GM23338 (cell line): ENCODE measurements at regions not wholly inside any gene's neighbourhood (a gene's known extent, or its start where the extent isn't known, plus 50 kb on each side); places are given as distances from the start of the nearest gene placed in this dataset.

Source experiments
- ATAC-seq: fragments of 200-7000 bp; cut with Tn5 transposase; 3 replicates; pipeline ENCODE4 v1.9.1; 2020
- DNase-seq: peaks from one replicate; pipeline ENCODE4 v3.0.0-alpha.2; 2015; ENCODE audit warnings: low spot score
- H2AFZ ChIP-seq: fragments of 200-600 bp; sonication (generic); 2 replicates; pipeline ENCODE4 v1.8.0; 2016; ENCODE audit warnings: antibody characterized with exemption, mild to moderate bottlenecking, moderate library complexity
- H3F3A ChIP-seq: fragments of 200-600 bp; sonication (generic); replicated peaks from 2 replicates; pipeline ENCODE4 v1.8.0; 2017; ENCODE audit warnings: antibody characterized with exemption, mixed run types, low read depth
- H3K27ac ChIP-seq: fragments of 200-600 bp; sonication (generic); 2 replicates; pipeline ENCODE4 v1.6.1; 2016; ENCODE audit warnings: low read depth
- H3K27me3 ChIP-seq: fragments of 200-600 bp; sonication (generic); 2 replicates; pipeline ENCODE4 v1.8.0; 2016; ENCODE audit warnings: mild to moderate bottlenecking, mixed run types, moderate library complexity; ENCODE audit not compliant: insufficient read depth
- H3K36me3 ChIP-seq: fragments of 200-600 bp; sonication (generic); 2 replicates; pipeline ENCODE4 v1.8.0; 2016; ENCODE audit warnings: mild to moderate bottlenecking; ENCODE audit not compliant: insufficient read depth
- H3K4me1 ChIP-seq: fragments of 200-600 bp; sonication (generic); 2 replicates; pipeline ENCODE4 v1.8.0; 2016; ENCODE audit warnings: mild to moderate bottlenecking, moderate library complexity; ENCODE audit not compliant: insufficient read depth
- H3K4me2 ChIP-seq: fragments of 200-600 bp; sonication (generic); 2 replicates; pipeline ENCODE4 v1.7.1; 2017; ENCODE audit warnings: mixed run types
- H3K4me3 ChIP-seq: fragments of 200-600 bp; sonication (generic); 2 replicates; pipeline ENCODE4 v1.6.1; 2016; ENCODE audit warnings: mixed run types
- H3K79me2 ChIP-seq: fragments of 200-600 bp; sonication (generic); replicated peaks from 2 replicates; pipeline ENCODE4 v1.8.0; 2017; ENCODE audit warnings: mild to moderate bottlenecking; ENCODE audit not compliant: insufficient read depth
- H3K9me2 ChIP-seq: fragments of 200-600 bp; sonication (generic); 2 replicates; pipeline ENCODE4 v1.8.0; 2017; ENCODE audit not compliant: insufficient read depth
- H4K20me1 ChIP-seq: fragments of 200-600 bp; sonication (generic); replicated peaks from 2 replicates; pipeline ENCODE4 v1.8.0; 2017; ENCODE audit warnings: mild to moderate bottlenecking; ENCODE audit not compliant: insufficient read depth
- H3K27ac Mint-ChIP-seq: 2 replicates; pipeline ENCODE4 v1.8.0; 2020; ENCODE audit warnings: inconsistent platforms, mild to moderate bottlenecking, moderate library complexity, mixed read lengths
- H3K27me3 Mint-ChIP-seq: 3 replicates; pipeline ENCODE4 v1.8.0; 2022; ENCODE audit warnings: low read depth, mild to moderate bottlenecking, moderate library complexity, mixed read lengths, inconsistent platforms; ENCODE audit not compliant: insufficient read depth, poor library complexity
- H3K36me3 Mint-ChIP-seq: 3 replicates; pipeline ENCODE4 v1.8.0; 2021; ENCODE audit warnings: low read depth, mild to moderate bottlenecking, inconsistent platforms, moderate library complexity, mixed read lengths
- H3K4me1 Mint-ChIP-seq: 3 replicates; pipeline ENCODE4 v1.8.0; 2020; ENCODE audit warnings: mild to moderate bottlenecking, inconsistent platforms, mixed read lengths
- H3K4me3 Mint-ChIP-seq: 3 replicates; pipeline ENCODE4 v1.8.0; 2021; ENCODE audit warnings: moderate library complexity, mild to moderate bottlenecking, inconsistent platforms, mixed read lengths
- H3K9me3 Mint-ChIP-seq: 3 replicates; pipeline ENCODE4 v1.8.0; 2020; ENCODE audit warnings: moderate library complexity, mild to moderate bottlenecking, inconsistent platforms, mixed read lengths
- CREB1 ChIP-seq: fragments of 250-450 bp; sonication (Bioruptor Pico); IDR thresholded peaks from 2 replicates; pipeline ENCODE4 v1.5.0; 2020; ENCODE audit warnings: low read depth, mild to moderate bottlenecking, moderate library complexity
- EZH2phosphoT487 ChIP-seq: fragments of 200-600 bp; sonication (generic); IDR thresholded peaks from one replicate; pipeline ENCODE4 v1.8.1; 2018; ENCODE audit warnings: antibody characterized with exemption; ENCODE audit not compliant: unreplicated experiment
- NANOG ChIP-seq: IDR thresholded peaks from 2 replicates; pipeline ENCODE4 v1.6.1; 2016; ENCODE audit warnings: antibody characterized with exemption, borderline replicate concordance
- STAT1 ChIP-seq: IDR thresholded peaks from one replicate; pipeline ENCODE4 v1.6.1; 2016; ENCODE audit warnings: antibody characterized with exemption; ENCODE audit not compliant: unreplicated experiment
- TF ChIP-seq, protein P1 (sequence below): IDR thresholded peaks from one replicate; pipeline ENCODE4 v1.6.1; 2018; ENCODE audit warnings: antibody characterized with exemption; ENCODE audit not compliant: unreplicated experiment
- TF ChIP-seq, protein P2 (sequence below): fragments of 250-450 bp; sonication (Bioruptor Pico); IDR thresholded peaks from 2 replicates; pipeline ENCODE4 v1.5.0; 2020; ENCODE audit warnings: mild to moderate bottlenecking, moderate library complexity
- TF ChIP-seq, protein P3 (sequence below), 2 experiments: fragments of 200-600 bp in 1 of 2; sonication (generic) in 1 of 2; conservative IDR thresholded peaks; 2 replicates each; pipeline versions ENCODE4 v1.5.1 to v1.6.1; 2016 to 2017; ENCODE audit warnings: antibody characterized with exemption in 2 of 2, low read depth in 2 of 2, mild to moderate bottlenecking in 2 of 2, moderate library complexity in 1 of 2

DNA sequence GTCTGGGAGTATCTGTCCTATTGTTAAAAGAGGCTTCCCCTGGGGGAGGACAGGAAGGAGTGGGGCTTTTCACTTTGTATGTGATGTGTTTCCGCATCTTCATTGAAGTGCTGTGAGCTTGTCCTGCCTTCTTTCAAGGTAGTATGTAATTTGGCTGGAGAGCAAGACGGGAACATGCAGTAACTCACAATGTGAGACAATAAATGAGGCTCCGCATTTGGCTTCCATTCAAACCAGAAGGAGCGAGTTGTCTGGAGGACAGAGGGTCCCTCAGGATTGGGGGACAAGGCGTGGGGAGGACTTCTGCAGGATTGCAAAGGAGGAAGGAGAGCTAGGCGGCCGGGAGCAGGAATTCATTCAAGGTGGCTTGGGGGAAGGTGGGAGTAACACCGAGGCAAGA lies 203.5 kb downstream of the RBFOX3 start:
- Histone ChIP-seq H3K9me2 (no peaks in the 10 kb centered on the region), H3K79me2 (no peaks in the 10 kb centered on the region), H4K20me1 (no peaks in the 10 kb centered on the region), H3K27me3 (no peaks in the 10 kb centered on the region), H3K36me3 (no peaks in the 10 kb centered on the region), H3K4me2 (no peak overlapping the region), H3F3A (peaks cover 7% of the 10 kb centered on the region; the same call in 1 of the 2 replicates), H3K4me3 (no peak overlapping the region), H3K4me1 (no peaks in the 10 kb centered on the region), H3K27ac (no peak overlapping the region), H2AFZ (no peak overlapping the region)
- Mint-ChIP-seq H3K4me3 (no peak overlapping the region), H3K36me3 (no peaks in the 10 kb centered on the region), H3K27me3 (peaks cover 12% of the 10 kb centered on the region), H3K9me3 (peaks cover 5% of the 10 kb centered on the region; the same call in 1 of the 3 replicates), H3K4me1 (peaks cover 9% of the 10 kb centered on the region), H3K27ac (no peak overlapping the region)
- TF ChIP-seq CREB1 (no peak), STAT1 (no peak), NANOG (no peak), EZH2phosphoT487 (no peak)
- TF ChIP-seq, protein P1, sequence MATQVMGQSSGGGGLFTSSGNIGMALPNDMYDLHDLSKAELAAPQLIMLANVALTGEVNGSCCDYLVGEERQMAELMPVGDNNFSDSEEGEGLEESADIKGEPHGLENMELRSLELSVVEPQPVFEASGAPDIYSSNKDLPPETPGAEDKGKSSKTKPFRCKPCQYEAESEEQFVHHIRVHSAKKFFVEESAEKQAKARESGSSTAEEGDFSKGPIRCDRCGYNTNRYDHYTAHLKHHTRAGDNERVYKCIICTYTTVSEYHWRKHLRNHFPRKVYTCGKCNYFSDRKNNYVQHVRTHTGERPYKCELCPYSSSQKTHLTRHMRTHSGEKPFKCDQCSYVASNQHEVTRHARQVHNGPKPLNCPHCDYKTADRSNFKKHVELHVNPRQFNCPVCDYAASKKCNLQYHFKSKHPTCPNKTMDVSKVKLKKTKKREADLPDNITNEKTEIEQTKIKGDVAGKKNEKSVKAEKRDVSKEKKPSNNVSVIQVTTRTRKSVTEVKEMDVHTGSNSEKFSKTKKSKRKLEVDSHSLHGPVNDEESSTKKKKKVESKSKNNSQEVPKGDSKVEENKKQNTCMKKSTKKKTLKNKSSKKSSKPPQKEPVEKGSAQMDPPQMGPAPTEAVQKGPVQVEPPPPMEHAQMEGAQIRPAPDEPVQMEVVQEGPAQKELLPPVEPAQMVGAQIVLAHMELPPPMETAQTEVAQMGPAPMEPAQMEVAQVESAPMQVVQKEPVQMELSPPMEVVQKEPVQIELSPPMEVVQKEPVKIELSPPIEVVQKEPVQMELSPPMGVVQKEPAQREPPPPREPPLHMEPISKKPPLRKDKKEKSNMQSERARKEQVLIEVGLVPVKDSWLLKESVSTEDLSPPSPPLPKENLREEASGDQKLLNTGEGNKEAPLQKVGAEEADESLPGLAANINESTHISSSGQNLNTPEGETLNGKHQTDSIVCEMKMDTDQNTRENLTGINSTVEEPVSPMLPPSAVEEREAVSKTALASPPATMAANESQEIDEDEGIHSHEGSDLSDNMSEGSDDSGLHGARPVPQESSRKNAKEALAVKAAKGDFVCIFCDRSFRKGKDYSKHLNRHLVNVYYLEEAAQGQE, result no peak
- TF ChIP-seq, protein P2, sequence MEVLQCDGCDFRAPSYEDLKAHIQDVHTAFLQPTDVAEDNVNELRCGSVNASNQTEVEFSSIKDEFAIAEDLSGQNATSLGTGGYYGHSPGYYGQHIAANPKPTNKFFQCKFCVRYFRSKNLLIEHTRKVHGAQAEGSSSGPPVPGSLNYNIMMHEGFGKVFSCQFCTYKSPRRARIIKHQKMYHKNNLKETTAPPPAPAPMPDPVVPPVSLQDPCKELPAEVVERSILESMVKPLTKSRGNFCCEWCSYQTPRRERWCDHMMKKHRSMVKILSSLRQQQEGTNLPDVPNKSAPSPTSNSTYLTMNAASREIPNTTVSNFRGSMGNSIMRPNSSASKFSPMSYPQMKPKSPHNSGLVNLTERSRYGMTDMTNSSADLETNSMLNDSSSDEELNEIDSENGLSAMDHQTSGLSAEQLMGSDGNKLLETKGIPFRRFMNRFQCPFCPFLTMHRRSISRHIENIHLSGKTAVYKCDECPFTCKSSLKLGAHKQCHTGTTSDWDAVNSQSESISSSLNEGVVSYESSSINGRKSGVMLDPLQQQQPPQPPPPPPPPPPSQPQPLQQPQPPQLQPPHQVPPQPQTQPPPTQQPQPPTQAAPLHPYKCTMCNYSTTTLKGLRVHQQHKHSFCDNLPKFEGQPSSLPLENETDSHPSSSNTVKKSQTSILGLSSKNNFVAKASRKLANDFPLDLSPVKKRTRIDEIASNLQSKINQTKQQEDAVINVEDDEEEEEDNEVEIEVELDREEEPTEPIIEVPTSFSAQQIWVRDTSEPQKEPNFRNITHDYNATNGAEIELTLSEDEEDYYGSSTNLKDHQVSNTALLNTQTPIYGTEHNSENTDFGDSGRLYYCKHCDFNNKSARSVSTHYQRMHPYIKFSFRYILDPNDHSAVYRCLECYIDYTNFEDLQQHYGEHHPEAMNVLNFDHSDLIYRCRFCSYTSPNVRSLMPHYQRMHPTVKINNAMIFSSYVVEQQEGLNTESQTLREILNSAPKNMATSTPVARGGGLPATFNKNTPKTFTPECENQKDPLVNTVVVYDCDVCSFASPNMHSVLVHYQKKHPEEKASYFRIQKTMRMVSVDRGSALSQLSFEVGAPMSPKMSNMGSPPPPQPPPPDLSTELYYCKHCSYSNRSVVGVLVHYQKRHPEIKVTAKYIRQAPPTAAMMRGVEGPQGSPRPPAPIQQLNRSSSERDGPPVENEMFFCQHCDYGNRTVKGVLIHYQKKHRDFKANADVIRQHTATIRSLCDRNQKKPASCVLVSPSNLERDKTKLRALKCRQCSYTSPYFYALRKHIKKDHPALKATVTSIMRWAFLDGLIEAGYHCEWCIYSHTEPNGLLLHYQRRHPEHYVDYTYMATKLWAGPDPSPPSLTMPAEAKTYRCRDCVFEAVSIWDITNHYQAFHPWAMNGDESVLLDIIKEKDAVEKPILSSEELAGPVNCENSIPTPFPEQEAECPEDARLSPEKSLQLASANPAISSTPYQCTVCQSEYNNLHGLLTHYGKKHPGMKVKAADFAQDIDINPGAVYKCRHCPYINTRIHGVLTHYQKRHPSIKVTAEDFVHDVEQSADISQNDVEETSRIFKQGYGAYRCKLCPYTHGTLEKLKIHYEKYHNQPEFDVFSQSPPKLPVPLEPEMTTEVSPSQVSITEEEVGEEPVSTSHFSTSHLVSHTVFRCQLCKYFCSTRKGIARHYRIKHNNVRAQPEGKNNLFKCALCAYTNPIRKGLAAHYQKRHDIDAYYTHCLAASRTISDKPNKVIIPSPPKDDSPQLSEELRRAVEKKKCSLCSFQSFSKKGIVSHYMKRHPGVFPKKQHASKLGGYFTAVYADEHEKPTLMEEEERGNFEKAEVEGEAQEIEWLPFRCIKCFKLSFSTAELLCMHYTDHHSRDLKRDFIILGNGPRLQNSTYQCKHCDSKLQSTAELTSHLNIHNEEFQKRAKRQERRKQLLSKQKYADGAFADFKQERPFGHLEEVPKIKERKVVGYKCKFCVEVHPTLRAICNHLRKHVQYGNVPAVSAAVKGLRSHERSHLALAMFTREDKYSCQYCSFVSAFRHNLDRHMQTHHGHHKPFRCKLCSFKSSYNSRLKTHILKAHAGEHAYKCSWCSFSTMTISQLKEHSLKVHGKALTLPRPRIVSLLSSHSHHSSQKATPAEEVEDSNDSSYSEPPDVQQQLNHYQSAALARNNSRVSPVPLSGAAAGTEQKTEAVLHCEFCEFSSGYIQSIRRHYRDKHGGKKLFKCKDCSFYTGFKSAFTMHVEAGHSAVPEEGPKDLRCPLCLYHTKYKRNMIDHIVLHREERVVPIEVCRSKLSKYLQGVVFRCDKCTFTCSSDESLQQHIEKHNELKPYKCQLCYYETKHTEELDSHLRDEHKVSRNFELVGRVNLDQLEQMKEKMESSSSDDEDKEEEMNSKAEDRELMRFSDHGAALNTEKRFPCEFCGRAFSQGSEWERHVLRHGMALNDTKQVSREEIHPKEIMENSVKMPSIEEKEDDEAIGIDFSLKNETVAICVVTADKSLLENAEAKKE (CRISPR knock-in tag), result no peak
- TF ChIP-seq, protein P3, sequence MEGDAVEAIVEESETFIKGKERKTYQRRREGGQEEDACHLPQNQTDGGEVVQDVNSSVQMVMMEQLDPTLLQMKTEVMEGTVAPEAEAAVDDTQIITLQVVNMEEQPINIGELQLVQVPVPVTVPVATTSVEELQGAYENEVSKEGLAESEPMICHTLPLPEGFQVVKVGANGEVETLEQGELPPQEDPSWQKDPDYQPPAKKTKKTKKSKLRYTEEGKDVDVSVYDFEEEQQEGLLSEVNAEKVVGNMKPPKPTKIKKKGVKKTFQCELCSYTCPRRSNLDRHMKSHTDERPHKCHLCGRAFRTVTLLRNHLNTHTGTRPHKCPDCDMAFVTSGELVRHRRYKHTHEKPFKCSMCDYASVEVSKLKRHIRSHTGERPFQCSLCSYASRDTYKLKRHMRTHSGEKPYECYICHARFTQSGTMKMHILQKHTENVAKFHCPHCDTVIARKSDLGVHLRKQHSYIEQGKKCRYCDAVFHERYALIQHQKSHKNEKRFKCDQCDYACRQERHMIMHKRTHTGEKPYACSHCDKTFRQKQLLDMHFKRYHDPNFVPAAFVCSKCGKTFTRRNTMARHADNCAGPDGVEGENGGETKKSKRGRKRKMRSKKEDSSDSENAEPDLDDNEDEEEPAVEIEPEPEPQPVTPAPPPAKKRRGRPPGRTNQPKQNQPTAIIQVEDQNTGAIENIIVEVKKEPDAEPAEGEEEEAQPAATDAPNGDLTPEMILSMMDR (conservative IDR thresholded peaks at IDR 0.05; ENCODE audit: low read depth in 2 of 2), result no peak
- no peak for ATAC-seq
- no peak for DNase-seq
